ENCODE measurements at regions not wholly inside any gene's neighbourhood (a gene's known extent, or its start where the extent isn't known, plus 50 kb on each side); places are given as distances from the start of the nearest gene placed in this dataset.

DNA sequence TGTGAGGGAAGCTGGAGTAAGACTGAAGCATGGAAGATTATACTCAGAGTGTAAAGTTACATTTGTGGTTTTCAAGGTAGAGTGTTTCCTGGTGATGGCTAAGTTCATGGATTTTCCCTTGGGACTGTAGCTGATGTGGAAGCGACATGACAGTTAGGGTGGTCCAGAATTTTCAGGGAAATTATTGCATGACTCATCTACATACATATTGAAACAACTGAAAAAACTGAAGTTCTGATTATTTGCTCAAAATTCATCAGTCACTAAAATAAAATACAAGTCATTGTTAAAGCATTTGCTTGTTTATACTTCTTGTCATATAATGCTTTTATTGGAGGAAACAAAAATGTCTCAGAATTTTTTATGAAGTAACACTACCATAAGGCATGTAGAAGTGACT lies 700.0 kb downstream of the RFPL4B start (continued):
- TF ChIP-seq, protein P1, sequence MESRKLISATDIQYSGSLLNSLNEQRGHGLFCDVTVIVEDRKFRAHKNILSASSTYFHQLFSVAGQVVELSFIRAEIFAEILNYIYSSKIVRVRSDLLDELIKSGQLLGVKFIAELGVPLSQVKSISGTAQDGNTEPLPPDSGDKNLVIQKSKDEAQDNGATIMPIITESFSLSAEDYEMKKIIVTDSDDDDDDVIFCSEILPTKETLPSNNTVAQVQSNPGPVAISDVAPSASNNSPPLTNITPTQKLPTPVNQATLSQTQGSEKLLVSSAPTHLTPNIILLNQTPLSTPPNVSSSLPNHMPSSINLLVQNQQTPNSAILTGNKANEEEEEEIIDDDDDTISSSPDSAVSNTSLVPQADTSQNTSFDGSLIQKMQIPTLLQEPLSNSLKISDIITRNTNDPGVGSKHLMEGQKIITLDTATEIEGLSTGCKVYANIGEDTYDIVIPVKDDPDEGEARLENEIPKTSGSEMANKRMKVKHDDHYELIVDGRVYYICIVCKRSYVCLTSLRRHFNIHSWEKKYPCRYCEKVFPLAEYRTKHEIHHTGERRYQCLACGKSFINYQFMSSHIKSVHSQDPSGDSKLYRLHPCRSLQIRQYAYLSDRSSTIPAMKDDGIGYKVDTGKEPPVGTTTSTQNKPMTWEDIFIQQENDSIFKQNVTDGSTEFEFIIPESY (IDR thresholded peaks at IDR 0.05; ENCODE audit: borderline replicate concordance, low read depth): 0 out of 2 replicates have a peak, but pooled peaks have one; percentile 15

- H3K36me3 ChIP-seq (replicated peaks in 1 of 2; ENCODE audit: control insufficient read depth in 1 of 2, insufficient read depth in 2 of 2, low read length in 1 of 2): no peaks in the 10 kb centered on the region
- POLR2A ChIA-PET: no interaction called here
- CTCF ChIA-PET: interaction anchor here (1.6 kb wide), 1 partner anchor 811 kb away, joined by 4 read pairs; no protein-coding TSS in a partner anchor
- no peak overlapping the region for H2AFZ ChIP-seq (ENCODE audit: low read depth)
- peak overlapping the region; percentile 59; the same call in 1 of the 2 replicates for H3K9ac ChIP-seq
- no peaks in the 10 kb centered on the region for H4K20me1 ChIP-seq (ENCODE audit: insufficient read depth)
- 27% methylated on average over 2 of the region's 2 CpGs for WGBS (ENCODE audit: low lambda C conversion rate)
- no peaks in the 10 kb centered on the region for H3K79me2 ChIP-seq (ENCODE audit: insufficient read depth)
- no peak for TF ChIP-seq SIN3A (IDR thresholded peaks at IDR 0.05; ENCODE audit: borderline replicate concordance, low read depth, low read length)
- TF ChIP-seq USF1 (IDR thresholded peaks at IDR 0.05; ENCODE audit: borderline replicate concordance, low read depth): no peak
- no peak for TF ChIP-seq CHD2 (IDR thresholded peaks at IDR 0.05; ENCODE audit: low read length, partially characterized antibody)
- no peak for TF ChIP-seq GATA2 (CRISPR knock-in tag; IDR thresholded peaks at IDR 0.05)
- no peak for TF ChIP-seq RAD21 (IDR thresholded peaks at IDR 0.05; ENCODE audit: low read length)
- TF ChIP-seq IRF3 (IDR thresholded peaks at IDR 0.05; ENCODE audit: low read depth, low read length): no peak
- TF ChIP-seq RCOR1 (IDR thresholded peaks at IDR 0.05; ENCODE audit: low read length): no peak
- TF ChIP-seq TEAD4 (IDR thresholded peaks at IDR 0.05; ENCODE audit: borderline replicate concordance, insufficient read depth): no peak
- peak; percentile 24; the same call in 1 of the 2 replicates for TF ChIP-seq FOSL2 (IDR thresholded peaks at IDR 0.05; ENCODE audit: borderline replicate concordance, low read depth)
- TF ChIP-seq NRF1 (IDR thresholded peaks at IDR 0.05; ENCODE audit: low read depth, low read length): no peak
- no peak for TF ChIP-seq USF2 (IDR thresholded peaks at IDR 0.05; ENCODE audit: borderline replicate concordance, low read depth, low read length)
- TF ChIP-seq MXI1 (IDR thresholded peaks at IDR 0.05; ENCODE audit: low read depth, low read length): no peak
- no peak for TF ChIP-seq RXRA (IDR thresholded peaks at IDR 0.05; ENCODE audit: borderline replicate concordance, low read depth)
- TF ChIP-seq EP300 (IDR thresholded peaks at IDR 0.05; ENCODE audit: borderline replicate concordance in 1 of 2, low read depth in 1 of 2, low read length in 1 of 2): peak; percentile 36 to 69; a peak in 3 of 4 replicates
- TF ChIP-seq TAF1 (IDR thresholded peaks at IDR 0.05; ENCODE audit: borderline replicate concordance, low read depth, low read length): no peak
- TF ChIP-seq PBX3 (IDR thresholded peaks at IDR 0.05): peak; percentile 41; the same call in 1 of the 2 replicates
- TF ChIP-seq TCF12 (IDR thresholded peaks at IDR 0.05): peak; percentile 76
- H3K27me3 ChIP-seq (ENCODE audit: insufficient read depth): no peaks in the 10 kb centered on the region
- H3K9me2 ChIP-seq: no peaks in the 10 kb centered on the region
- peaks cover 49% of the 10 kb centered on the region for H3F3A ChIP-seq (replicated peaks; ENCODE audit: insufficient read depth)
- DNase-seq: no peak
- H3K4me2 ChIP-seq: peak overlapping the region; percentile 61; the same call in 1 of the 2 replicates
- peak overlapping the region; percentile 86 to 90 for H3K27ac ChIP-seq (ENCODE audit: low read depth in 2 of 2, low read length in 1 of 2)
- no peak overlapping the region for H3K4me3 ChIP-seq (ENCODE audit: low read depth in 2 of 2, low read length in 1 of 2)
- H3K9me3 ChIP-seq: no peaks in the 10 kb centered on the region
- H3K4me1 ChIP-seq (ENCODE audit: control insufficient read depth in 1 of 2, insufficient read depth in 2 of 2, low read depth in 1 of 2, low read length in 1 of 2): peaks cover 22 to 33% of the 10 kb centered on the region in 2 experiments
Measured at GRCh38 chr6:113047932-113048331, 700.8 kb downstream of the RFPL4B start.

Data from SK-N-SH (cell line).